ENCODE measurements at regions not wholly inside any gene's neighbourhood (a gene's known extent, or its start where the extent isn't known, plus 50 kb on each side); places are given as distances from the start of the nearest gene placed in this dataset.
"Not testable (repeated sequence)": the region's sequence is repeated elsewhere in the genome, so short reads cannot be mapped to it uniquely, and the experiment has no call there.

DNA sequence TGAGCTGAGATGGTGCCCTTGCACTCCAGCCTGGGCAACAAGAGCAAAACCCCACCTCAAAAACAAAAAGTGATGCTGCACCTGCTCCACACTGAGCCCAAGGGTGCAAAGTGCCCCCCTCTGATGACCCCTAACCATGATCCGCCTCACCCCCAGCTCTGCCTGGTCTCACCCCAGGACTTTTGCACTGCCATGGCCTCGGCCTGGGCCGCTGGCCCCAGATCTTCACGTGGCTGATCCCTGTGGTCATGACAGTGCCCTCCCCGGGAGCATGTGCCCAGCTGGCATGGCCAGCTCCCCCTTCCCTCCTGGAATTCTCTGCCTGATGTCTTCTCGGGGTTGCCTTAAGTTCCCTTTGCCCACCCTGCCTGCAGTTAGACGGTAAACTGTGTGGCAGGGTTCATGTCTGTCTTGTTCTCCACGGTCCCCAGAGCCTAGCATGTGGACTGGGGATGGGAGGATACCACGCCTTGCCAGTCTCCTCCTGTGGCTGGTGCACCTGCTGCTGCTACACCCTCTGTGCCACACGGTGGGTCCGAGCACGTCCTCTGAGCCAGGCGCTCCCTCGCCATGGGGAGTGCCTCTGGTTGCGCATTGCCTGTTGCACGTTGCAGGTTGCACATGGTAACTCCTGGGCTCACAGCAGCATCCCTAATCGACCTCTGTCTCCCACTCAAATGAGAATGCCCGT, 77.4 kb upstream of the PPP1R26 start:
- DNase-seq: no peak

DNA sequence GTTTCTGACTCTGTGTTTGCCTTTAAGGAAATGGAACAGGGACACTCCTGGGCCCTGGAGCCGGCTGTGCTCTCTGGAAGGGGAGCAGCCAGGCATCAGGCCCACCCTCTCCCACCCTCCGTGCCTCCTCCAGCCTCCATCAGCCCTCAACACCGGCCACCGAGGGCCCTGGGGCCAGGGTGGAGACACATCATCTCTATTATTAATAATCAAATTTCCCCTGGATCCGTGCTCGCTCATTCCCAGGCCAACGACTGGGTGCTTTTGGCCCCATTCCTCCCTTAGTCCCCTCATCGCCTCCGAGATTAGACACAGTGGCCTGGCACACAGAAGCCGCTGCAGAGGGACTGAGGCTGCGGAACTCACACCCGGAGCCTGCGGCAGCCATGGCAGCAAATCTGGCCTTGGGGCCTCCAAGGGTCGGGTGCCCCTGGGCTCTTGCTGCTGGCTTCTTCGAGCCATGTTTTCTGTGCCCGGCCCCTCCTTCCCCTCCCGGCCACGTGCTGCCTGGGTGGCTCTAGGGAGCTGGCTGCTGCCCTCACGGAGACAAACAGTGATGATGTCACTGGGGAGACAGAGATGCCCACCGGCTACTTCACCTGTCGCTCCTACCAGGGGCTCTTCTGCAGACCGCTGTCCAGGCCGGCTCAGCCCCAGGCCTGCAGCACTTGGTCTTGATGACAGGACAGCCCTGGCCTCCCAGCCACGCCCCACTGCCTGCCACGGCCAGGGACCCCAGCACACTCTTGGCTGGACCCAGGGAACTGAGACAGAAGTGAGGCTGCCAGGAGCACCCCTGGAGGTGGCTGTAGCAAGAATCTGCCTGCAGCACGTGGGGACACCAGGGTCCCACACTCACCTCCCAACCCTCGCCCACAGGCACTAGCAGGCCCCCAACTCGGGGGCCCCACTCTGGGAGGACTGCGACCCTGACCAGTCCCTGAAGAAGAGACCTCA, 76.6 kb upstream of the PPP1R26 start:
- DNase-seq: no peak

DNA sequence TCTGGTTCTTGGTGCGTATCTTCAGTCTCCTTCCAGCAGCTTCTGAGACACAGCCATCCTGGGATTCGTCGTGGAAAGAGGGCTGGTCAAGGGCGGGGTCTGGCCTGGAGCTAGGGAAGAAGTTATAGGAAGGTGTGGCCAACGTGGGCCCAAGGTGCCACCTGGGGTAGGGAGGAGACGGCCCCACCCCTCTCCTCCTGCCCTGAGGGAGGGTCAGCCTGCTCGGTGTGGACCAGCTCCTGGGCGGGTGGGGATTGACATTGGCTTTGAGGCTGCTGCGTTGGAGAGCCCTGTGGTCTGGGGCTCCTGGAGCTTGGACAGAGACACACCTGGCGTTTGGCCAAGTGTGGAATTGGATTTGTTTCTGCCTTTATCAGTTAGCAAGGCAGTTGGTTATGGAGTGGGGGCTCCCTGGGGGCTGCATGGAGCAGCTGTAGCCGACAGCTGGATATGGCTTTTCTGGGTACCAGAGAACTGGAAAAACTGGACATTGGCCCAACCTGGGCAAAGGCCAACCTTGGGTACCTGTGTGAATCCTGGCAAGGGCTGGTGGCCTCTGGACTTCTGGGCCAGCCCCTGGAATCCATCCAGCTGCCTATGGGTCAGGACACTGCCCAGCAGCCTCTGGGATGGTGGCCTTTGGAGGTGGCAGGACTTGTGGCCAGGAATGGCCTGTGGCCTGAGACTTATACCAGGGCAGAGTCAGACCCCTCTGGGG, 75.7 kb upstream of the PPP1R26 start:
- no peak for DNase-seq

DNA sequence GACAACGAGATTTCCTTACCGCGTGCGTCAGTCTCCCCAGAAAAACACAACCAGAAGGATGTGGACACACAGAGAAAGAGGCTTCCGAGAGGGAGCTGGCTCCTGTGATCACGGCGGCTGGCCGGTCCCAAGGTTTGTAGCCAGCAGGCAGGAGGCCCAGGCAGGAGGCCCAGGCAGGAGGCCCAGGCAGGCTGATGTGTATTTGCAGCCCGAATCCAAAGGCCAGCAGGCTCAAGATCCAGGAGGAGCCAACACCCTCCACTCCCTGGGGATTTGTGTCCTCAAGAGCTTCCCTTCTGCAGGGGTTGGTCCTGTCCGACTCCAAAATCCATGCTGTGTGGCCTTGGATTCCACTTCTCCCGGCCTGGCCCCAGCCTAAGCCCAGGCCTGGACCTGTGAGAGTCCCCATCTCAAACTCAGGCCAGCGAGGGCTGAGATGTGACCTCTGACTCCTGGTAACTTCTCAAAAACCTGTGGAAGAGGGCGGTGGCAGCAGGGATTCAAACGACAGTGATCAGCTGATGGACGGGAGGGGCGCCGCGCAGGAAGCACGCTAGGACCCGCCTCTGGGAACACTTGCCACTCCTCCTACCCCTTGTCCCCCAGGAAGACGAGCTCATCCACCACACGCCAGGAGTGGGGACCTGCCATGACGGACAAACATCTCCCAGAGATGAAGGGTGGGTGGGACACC, 75.0 kb upstream of the PPP1R26 start:
- no peak for DNase-seq

DNA sequence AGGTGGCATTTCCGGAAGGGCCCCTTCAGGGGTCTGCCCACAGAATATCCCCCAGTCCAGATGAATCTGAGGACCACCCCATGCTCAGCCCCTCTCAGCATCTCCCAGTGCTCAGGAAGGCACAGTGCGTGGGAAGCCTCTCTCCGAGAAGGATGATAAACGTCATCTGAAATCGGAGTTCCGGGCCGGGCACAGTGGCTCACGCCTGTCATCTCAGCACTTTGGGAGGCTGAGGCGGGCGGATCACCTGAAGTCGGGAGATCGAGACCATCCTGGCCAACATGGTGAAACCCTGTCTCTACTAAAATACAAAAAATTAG, 74.5 kb upstream of the PPP1R26 start:
- DNase-seq: not testable (repeated sequence)

DNA sequence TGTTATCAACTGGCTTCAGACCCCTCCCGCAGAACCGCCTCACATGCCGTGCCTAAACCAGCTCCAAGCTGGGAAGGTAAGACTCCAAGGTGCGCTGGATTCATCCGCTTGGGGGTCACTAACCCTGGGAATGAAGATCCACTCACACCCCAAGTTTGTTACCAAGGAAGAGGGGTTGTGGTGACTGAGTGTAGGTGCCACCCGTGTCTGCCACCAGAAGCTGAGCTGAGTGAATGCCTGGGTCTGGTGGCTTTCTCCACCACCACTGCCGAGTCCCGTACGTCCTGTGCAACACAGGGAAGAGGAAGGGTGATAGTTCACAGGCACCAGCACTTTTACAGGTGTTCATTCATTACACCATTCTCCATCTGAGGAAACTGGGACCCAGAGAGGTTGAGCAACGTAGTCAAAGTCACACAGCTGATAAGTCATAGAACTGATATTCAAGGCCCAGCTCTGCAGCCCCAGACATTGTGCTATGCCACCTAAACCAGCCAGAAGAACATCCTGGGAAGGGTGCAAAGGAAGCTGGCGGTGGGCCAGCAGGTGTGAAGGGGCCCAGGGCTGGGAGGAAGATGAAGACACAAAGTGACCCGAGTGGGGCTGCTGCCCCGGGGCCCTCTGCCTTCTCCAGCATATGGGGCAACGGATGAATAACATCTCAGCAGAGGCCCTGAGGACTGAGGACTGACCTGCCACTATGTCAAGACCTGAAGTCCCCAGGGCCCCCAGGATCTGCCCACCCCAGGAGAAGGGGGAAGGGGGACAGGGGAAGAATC, 70.9 kb upstream of the PPP1R26 start:
- DNase-seq: no peak

DNA sequence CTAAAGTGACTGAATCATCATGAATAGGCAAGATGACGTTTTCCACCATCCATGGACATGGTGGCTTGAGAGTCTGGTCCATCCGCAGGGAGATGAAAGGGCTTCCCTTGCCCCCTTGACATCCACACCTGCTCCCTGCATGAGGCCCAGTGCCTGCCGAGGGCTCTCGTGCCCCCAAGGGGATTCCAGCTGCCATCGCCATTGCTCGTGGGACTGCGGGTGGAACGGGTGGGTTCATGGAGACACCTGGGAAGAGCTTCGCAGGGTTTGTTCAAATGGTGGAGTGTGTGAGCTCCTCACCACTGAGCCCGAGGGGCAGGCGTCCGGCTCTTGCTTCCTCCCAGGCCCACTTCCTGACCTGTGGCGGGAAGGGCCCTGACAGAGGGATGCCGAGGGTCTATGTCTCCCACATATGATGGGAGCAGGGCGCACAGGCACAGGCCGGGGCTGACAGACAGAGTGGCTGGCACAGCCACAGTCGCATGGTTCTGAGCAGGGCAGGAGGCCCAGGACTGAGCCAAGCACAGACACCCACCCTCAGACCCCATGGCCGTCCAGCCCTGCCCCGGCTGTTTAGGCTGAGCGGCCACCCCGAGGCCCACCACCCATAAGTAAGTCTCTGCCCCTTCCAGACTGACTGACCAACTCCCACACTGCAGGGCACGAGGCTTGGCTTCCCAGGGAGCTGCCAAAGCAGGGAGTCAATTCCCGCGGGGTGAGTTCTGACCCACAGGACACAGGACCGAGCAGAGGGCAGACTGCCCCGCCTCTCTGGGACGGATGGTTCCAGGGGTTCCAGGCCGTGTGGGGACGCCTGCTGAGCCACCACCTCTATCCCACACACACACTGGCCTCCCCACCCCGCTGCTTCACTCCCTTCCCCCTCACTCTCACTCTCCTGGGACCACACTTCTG, 70.0 kb upstream of the PPP1R26 start:
- DNase-seq: no peak

DNA sequence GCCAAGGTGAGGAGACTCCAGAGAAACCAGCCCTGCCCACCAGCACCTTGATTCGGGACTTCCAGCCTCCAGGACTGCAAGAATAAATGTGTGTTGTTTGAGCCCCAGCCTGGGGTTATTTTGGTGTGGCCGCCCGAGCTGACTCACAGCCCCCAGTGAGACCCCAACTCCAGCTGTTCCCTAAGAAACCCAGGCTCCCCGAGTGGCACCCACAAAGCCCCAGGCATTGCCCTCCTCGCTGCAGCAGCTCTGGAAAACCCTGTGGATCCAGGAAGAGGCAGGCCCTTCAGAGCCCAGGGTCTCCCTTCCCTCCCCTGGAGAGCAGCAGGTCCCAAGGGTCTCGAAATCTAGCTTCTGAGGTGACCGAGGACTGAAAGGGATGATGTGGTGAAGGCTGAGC, 69.2 kb upstream of the PPP1R26 start:
- no peak for DNase-seq

DNA sequence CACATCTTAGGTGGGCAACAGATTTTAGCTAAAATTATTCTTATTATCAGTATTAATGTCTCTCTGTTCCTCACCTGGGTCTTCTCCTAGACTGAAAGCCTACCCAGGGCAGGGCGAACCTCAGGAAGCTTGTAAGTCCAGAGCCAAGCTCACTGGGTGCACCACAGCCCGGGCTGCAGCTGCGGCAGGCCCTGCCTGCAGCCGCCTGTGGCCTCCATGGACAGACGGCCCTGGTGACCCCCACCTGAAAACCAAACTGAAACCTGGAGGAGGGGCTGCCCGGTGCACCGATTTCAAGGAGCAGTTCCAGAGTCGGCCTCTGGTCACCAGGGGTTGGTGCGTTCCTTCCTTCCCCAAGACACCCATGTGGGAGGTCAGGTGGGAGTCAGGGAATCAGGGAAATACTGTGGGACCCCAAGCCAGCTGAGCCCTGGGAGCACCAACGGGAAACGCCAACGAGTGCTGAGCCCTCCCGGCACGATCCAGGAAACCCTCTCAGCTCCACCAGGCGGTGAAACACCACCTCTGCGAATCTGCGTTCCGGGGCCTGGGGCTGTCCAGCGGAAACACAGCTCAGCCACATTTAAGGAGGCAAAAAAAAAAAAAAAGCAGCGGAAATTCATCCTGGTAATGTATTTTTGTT, 68.6 kb upstream of the PPP1R26 start:
- DNase-seq: no peak

DNA sequence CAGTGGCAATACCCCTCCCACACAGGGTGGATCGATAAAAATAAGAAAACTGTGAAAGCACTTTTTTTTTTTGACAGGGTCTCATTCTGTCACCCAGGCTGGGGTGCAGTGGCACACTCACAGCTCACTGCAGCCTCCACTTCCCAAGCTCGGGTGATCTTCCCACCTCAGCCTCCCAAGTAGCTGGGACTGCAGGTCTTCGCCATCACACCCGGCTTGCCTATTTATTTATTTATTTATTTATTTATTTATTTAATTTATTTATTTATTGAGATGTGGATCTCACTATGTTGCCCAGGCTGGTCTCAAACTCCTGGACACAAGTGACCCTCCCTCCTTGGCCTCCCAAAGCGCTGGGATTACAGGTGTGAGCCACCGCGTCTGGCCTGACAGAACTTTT, 68.0 kb upstream of the PPP1R26 start:
- DNase-seq: not testable (repeated sequence)

DNA sequence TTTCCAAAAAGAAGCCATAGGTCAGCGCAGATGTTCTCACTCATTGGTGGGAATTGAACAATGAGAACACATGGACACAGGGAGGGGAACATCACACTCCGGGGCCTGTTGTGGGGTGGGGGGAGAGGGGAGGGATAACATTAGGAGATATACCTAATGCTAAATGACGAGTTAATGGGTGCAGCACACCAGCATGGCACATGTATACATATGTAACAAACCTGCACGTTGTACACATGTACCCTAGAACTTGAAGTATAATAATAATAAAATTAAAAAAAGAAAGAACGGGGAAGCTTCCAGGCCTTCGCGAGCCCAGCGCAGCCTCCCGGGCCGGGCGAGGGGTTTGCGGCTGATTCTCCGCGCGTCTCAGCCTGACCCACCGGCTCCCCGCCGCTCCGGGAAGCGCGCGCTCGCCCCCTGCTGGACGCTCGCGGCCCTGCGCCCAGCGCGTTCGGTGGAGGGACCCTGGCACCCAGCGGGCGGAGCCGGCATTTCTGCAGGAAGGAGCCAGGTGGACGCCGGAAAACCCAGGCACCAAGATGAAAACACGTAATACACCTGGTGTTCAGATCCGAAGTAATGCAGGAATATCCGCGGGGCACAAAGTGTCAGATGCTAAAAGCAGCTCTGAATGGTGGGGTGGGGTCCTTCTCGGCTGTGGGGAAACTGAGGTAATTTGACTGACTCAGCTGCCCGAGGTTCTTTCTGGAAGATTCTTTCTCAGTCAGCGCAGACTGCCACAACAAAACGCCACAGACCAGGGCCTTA, 67.1 kb upstream of the PPP1R26 start:
- peak in 44 of 56 donors; percentile 11 to 80 (median 52) for DNase-seq

DNA sequence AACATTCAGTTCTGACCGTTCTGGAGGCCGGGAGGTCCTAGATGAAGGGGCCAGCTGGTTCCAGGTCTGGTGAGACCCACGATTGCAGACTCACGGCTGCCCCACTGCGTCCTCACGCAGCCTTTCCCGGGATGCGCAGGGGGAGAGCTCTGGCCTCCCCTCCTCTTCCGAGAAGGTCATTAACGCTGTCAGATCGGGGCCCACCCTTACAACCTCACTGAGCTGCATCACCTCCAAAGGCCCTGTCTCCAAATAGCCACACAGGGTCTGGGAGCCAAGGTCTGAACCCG, 66.6 kb upstream of the PPP1R26 start:
- DNase-seq: no peak

DNA sequence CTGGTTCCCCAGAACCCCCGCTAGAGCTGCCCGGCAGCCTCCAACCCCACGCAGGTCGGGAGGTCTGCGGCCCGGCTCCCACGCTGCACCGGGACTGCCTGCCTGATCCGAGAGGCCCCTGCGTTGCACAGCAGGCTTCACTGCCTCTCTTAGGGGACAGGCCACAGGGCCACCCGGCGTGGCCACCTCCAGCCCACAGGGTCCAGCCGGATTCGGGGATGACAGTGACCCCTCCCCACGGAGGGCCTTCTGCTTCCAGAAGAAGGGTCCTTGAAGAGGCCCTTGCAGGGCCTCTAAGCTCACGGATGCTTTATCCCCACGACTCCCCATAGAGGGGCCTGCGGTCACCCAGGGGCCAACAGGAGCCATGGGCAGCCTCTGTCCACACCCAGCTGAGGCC, 66.1 kb upstream of the PPP1R26 start:
- no peak for DNase-seq

DNA sequence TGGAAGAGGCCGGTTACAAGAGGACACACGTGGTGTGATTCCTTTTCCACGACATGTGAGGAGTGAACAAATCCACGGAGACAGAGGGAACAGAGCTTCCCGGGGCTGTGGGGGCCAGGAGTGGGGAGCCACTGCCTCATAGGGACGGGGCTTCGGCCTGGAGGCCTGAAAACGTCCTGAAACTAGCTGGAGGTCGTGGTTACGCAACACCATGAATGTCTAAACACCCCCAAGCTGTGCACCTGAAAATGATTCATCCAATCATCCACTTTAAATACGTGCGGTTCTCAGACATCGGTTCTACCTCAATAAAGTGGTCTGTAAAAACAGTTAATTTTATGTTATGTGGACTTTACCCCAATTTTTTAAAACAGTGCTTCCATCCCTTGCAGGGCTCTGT, 65.3 kb upstream of the PPP1R26 start:
- DNase-seq: no peak

DNA sequence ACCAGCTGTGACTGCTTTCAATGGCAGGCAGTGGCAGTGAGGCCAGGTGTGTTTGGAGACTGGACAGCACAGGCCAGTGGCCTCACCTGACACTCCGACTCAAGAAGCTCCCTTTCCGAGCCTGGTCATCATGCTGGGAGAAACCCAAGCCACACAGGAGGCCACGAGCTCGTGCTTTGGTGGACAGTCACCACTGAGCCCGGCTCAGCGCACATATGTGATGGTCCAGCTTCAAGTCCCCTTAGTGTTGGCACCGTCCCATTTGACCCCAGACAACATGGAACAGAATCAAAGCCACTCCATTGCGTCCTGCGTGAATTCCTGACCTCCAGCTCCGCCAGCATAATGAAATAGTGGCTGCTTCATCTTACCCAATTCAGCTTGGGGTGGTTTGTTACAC, 64.0 kb upstream of the PPP1R26 start:
- DNase-seq: no peak

DNA sequence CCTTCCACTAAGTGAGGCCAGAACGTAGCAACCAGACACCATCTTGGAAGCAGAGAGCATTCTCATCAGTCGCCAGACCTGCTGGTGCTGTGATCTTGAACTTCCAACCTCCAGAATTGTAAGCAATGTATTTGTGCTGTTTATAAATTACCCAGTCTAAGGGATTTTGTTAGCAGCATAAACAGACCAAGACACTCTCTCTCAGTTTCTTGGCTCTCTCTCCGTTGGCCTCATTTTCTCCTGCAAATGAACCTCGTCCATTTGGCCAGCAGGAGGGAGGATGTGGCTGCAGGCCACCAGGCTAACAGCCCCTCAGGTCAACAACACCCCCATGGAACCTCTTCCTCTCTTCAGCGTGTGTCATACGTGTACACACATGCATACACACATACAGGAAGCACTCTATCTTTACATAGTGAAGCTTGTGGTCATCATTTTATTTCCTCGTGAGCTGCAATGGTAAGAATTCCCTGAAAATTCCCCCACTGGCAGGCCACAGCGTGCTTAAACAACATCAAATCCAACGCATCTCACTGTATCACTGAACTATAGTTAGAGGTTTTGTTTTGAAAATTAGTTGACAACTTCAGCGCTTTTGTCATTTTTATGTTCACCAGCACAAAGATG, 62.8 kb upstream of the PPP1R26 start:
- peak in 1 of 56 donors; percentile 34 for DNase-seq

DNA sequence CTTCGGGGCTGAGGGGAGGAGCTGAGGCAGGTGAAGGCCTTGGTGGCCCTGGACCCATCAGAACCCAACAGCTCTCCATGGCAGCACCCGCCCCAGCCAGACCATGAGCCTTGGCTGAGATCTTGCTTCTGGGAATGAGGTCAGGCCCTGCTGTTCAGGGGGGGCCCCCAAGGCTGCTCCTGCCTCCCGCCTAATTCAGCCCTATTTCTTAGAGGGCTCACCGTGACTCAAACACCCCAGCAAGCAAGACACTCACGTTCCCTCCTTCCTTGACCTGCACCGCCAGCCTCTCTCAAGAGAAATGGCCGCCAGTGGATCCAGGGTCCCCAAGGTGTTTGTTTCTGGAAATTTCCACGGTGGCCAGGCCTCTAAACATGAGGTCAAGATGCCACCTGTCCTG, 61.4 kb upstream of the PPP1R26 start:
- DNase-seq: no peak

DNA sequence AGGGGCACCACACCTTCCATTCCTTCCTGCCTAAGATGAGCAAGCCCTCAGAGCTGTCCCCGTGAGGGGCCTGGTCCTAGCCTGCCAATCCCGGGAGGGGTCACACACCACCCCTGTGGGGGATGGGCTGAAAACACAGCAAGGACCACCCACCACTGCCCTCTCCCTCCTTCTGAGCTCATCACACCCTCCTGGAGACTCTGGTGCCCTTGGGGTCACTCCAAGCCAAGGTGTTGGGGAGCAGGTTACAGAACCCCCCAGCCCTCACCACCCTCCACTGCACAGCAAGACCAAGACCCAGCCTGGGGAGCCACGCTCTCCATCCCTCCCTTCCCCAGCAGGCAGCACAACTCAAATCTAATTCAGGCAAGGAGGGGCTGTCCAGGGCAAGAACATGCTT, 60.5 kb upstream of the PPP1R26 start:
- DNase-seq: no peak
